Parathyroid adenoma (tissue), 2 donors: ENCODE measurements at regions not wholly inside any gene's neighbourhood (a gene's known extent, or its start where the extent isn't known, plus 50 kb on each side); places are given as distances from the start of the nearest gene placed in this dataset.

Experiments
- H2AFZ ChIP-seq: fragments of 300-600 bp; sonication (generic); one replicate; pipeline ENCODE4 v1.7.0; 2017; ENCODE audit warnings: antibody characterized with exemption, mild to moderate bottlenecking
- H3K27ac ChIP-seq: fragments of 300-600 bp; sonication (generic); one replicate; pipeline ENCODE4 v1.7.0; 2017
- H3K27me3 ChIP-seq: fragments of 300-600 bp; sonication (generic); one replicate; pipeline ENCODE4 v1.7.0; 2017; ENCODE audit warnings: low read length; ENCODE audit not compliant: control insufficient read depth, insufficient read depth
- H3K36me3 ChIP-seq: fragments of 300-600 bp; sonication (generic); one replicate; pipeline ENCODE4 v1.7.0; 2017; ENCODE audit warnings: low read length; ENCODE audit not compliant: control insufficient read depth, insufficient read depth
- H3K4me1 ChIP-seq: fragments of 300-600 bp; sonication (generic); one replicate; pipeline ENCODE4 v1.7.0; 2017; ENCODE audit warnings: control low read depth
- H3K4me2 ChIP-seq: fragments of 300-600 bp; sonication (generic); one replicate; pipeline ENCODE4 v1.7.0; 2017; ENCODE audit warnings: low read length
- H3K4me3 ChIP-seq: fragments of 300-600 bp; sonication (generic); one replicate; pipeline ENCODE4 v1.7.0; 2017; ENCODE audit warnings: low read depth, low read length
- H3K79me2 ChIP-seq: fragments of 300-600 bp; sonication (generic); one replicate; pipeline ENCODE4 v1.7.0; 2017; ENCODE audit warnings: control low read depth
- H3K9ac ChIP-seq: fragments of 300-600 bp; sonication (generic); one replicate; pipeline ENCODE4 v1.7.0; 2017; ENCODE audit warnings: mild to moderate bottlenecking
- H3K9me3 ChIP-seq: fragments of 300-600 bp; sonication (generic); one replicate; pipeline ENCODE4 v1.7.0; 2017; ENCODE audit warnings: low read length; ENCODE audit not compliant: control insufficient read depth
- CTCF ChIP-seq: fragments of 300-600 bp; sonication (generic); IDR thresholded peaks from one replicate; pipeline ENCODE4 v1.7.0; 2017; ENCODE audit warnings: antibody characterized with exemption, mild to moderate bottlenecking
- donor health status: primary hyperparathyroidism.

GRCh38 chr13:39961036-39961435 lies 305.6 kb downstream of the COG6 start:
- H2AFZ ChIP-seq = no peak overlapping the region
- no peaks in the 10 kb centered on the region for H3K4me1 ChIP-seq
- H3K36me3 ChIP-seq = no peaks in the 10 kb centered on the region
- no peak overlapping the region for H3K4me2 ChIP-seq
- H3K9ac ChIP-seq = no peak overlapping the region
- no peak overlapping the region for H3K27ac ChIP-seq
- no peaks in the 10 kb centered on the region for H3K27me3 ChIP-seq
- no peak overlapping the region for H3K4me3 ChIP-seq
- TF ChIP-seq CTCF = no peak
- no peaks in the 10 kb centered on the region for H3K9me3 ChIP-seq
- H3K79me2 ChIP-seq = no peaks in the 10 kb centered on the region

DNA sequence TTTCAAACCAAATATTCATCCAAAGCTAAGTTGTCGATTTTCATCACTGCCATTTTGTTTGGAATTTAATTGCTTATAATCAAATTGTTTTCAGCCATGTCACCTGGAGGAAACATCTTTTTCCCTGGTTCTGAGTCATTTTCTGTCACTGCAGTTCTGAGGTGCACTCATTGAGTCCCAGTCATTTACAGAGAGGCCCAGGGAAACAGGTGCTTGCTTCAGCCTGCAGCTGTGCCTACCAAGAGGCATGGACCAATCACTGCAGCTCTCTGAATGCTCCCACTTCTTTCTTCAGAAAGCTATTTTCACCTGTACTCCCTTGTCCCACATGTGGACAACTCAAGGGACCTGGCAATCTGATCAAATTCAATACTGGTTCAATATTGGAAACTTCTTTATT lies 308.1 kb downstream of the COG6 start:
- H2AFZ ChIP-seq = no peak overlapping the region
- no peak overlapping the region for H3K27ac ChIP-seq
- no peaks in the 10 kb centered on the region for H3K36me3 ChIP-seq
- no peaks in the 10 kb centered on the region for H3K79me2 ChIP-seq
- TF ChIP-seq CTCF = no peak
- H3K9ac ChIP-seq = no peak overlapping the region
- no peaks in the 10 kb centered on the region for H3K4me1 ChIP-seq
- no peaks in the 10 kb centered on the region for H3K27me3 ChIP-seq
- H3K4me2 ChIP-seq = no peak overlapping the region
- H3K4me3 ChIP-seq = no peak overlapping the region
- H3K9me3 ChIP-seq = no peaks in the 10 kb centered on the region

GRCh38 chr13:39965309-39965708 lies 309.8 kb downstream of the COG6 start:
- Histone ChIP-seq H3K36me3 (no peaks in the 10 kb centered on the region), H2AFZ (no peak overlapping the region), H3K79me2 (no peaks in the 10 kb centered on the region), H3K4me1 (no peaks in the 10 kb centered on the region), H3K4me3 (no peak overlapping the region), H3K27ac (no peak overlapping the region), H3K9ac (no peak overlapping the region), H3K27me3 (no peaks in the 10 kb centered on the region), H3K9me3 (no peaks in the 10 kb centered on the region), H3K4me2 (no peak overlapping the region)
- TF ChIP-seq CTCF = no peak

- Histone ChIP-seq H3K4me3 (no peak overlapping the region), H3K79me2 (no peaks in the 10 kb centered on the region), H3K27me3 (no peaks in the 10 kb centered on the region), H3K9ac (no peak overlapping the region), H3K9me3 (no peaks in the 10 kb centered on the region), H3K4me2 (no peak overlapping the region), H3K27ac (no peak overlapping the region), H2AFZ (no peak overlapping the region), H3K36me3 (no peaks in the 10 kb centered on the region), H3K4me1 (no peaks in the 10 kb centered on the region)
- no peak for TF ChIP-seq CTCF
These were observed 311.9 kb downstream of the COG6 start for GRCh38 chr13:39967199-39967959.
